ENCODE measurements at regions not wholly inside any gene's neighbourhood (a gene's known extent, or its start where the extent isn't known, plus 50 kb on each side); places are given as distances from the start of the nearest gene placed in this dataset.

DNA sequence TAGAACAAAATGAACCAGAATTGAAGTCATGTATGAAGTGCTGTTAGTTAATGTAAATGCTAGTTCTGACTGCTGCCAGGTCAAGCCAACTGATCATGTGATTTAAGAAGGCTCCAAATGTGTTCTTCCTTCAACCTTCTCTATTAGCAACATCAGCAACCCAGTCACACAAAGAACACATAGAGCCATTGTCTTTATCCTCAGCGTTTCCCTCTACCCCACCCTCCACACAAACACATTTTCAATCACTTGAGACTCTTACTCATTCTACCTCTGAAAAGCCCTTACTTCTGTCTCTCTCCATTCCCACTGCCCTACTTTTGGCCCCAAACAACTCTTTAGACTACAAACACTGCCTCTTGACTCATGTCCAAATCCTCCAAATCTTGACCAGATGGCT, 89.7 kb upstream of the KDR start:
- DNase-seq (ENCODE audit: low read depth), result no peak
- no peak overlapping the region for H3K4me3 ChIP-seq (ENCODE audit: low read depth, low read length)
- TF ChIP-seq POLR2A (IDR thresholded peaks at IDR 0.05; ENCODE audit: extremely low read depth, insufficient read length) (no peak), MYC (IDR thresholded peaks at IDR 0.05; ENCODE audit: low read depth, low read length) (no peak), CTCF (IDR thresholded peaks at IDR 0.05; ENCODE audit: low read depth, low read length) (no peak)
- TF ChIP-seq, protein P1, sequence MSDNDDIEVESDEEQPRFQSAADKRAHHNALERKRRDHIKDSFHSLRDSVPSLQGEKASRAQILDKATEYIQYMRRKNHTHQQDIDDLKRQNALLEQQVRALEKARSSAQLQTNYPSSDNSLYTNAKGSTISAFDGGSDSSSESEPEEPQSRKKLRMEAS (IDR thresholded peaks at IDR 0.05; ENCODE audit: low read depth, low read length), result no peak

DNA sequence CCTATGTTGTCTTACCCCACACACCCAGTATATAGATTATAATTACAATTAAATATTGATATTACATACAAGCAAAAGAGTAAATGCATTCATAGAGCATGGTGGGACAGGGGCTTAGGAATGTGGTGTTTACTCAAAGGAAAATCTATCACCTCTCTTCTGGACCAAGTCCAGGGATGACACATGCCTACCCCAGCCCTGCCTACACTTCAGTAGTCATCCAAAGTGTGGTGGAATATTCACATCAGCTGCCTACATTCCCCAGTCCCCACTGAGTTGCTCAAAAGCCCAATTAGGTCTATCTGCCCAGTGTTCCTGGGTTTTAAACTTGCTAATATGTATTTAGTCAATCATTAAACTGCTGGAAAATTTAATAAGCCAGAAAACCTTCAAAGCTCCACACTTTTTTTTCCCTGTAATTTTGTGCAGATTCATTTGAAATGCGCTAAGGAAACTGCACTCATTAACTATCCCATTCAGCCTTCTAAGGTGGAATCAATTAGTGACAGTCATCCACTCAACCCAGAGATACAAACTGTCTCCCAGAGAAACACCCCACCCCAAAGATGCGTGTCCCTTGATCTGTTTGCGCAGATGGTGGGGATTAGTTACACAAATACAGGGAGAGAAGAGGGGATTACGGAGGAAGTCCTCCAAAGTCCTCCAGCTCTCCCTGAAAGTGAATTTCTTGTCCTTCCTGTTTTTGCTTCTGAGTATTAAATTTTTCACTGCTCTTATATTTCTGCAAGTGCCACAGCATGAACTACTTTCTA, 91.7 kb upstream of the KDR start:
- TF ChIP-seq, protein P1 (IDR thresholded peaks at IDR 0.05; ENCODE audit: low read depth, low read length), result no peak
- no peak for DNase-seq (ENCODE audit: low read depth)
- H3K4me3 ChIP-seq (ENCODE audit: low read depth, low read length), result no peak overlapping the region

GRCh38 chr4:55218041-55218440, 92.6 kb upstream of the KDR start:
- no peak overlapping the region for H3K4me3 ChIP-seq (ENCODE audit: low read depth, low read length)
- TF ChIP-seq CTCF (IDR thresholded peaks at IDR 0.05; ENCODE audit: low read depth, low read length) (no peak), MYC (IDR thresholded peaks at IDR 0.05; ENCODE audit: low read depth, low read length) (no peak), POLR2A (IDR thresholded peaks at IDR 0.05; ENCODE audit: extremely low read depth, insufficient read length) (no peak)
- TF ChIP-seq, protein P1 (IDR thresholded peaks at IDR 0.05; ENCODE audit: low read depth, low read length), result no peak
- no peak for DNase-seq (ENCODE audit: low read depth)

GRCh38 chr4:55237839-55238238, 108.2 kb upstream of the SRD5A3 start:
- no peak overlapping the region for H3K4me3 ChIP-seq (ENCODE audit: low read depth, low read length)

DNA sequence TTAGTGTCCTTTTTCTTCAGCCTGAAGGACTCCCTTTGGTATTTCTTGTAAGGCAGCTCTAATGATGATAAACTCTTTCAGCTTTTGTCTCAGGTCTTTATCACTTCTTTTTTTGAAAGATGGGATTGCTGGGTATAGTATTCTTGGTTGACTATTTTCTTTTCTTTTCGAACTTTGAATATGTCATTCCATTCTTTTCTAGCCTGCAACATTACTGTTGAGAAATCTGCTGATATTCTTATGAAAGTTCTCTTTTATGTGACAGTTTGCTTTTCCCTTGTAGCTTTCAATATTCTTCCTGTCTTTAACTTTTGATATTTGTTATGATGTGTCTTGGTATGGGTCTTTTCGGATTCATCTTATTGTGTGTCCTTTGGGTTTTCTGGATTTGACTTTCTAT, 107.6 kb upstream of the SRD5A3 start:
- TF ChIP-seq CTCF (IDR thresholded peaks at IDR 0.05; ENCODE audit: low read depth, low read length) (no peak), POLR2A (IDR thresholded peaks at IDR 0.05; ENCODE audit: extremely low read depth, insufficient read length) (no peak), MYC (IDR thresholded peaks at IDR 0.05; ENCODE audit: low read depth, low read length) (no peak)
- TF ChIP-seq, protein P1 (IDR thresholded peaks at IDR 0.05; ENCODE audit: low read depth, low read length), result no peak
- H3K4me3 ChIP-seq (ENCODE audit: low read depth, low read length), result no peak overlapping the region
- DNase-seq (ENCODE audit: low read depth), result no peak

More at GRCh38 chr4:55237839-55238238, 108.2 kb upstream of the SRD5A3 start:
- TF ChIP-seq, protein P1 (IDR thresholded peaks at IDR 0.05; ENCODE audit: low read depth, low read length), result no peak
- TF ChIP-seq MYC (IDR thresholded peaks at IDR 0.05; ENCODE audit: low read depth, low read length) (no peak), POLR2A (IDR thresholded peaks at IDR 0.05; ENCODE audit: extremely low read depth, insufficient read length) (no peak), CTCF (IDR thresholded peaks at IDR 0.05; ENCODE audit: low read depth, low read length) (no peak)
- no peak for DNase-seq (ENCODE audit: low read depth)

DNA sequence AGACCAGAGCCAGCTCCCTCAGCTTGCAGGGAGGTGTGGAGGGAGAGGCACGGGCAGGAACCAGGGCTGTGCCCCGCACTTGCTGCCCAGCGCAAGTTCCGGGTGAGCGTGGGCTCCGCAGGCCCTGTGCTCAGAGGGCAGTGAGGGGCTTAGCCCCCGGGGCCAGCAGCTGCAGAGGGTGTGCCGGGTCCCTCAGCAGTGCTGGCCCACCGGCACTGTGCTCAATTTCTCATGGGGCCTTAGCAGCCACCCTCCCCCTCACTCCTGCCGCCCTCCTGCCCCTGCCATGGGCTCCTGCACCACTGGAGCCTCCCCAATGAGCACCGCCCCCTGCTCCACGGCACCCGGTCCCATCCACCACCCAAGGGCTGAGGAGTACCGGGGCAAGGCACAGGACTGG, 104.6 kb upstream of the SRD5A3 start:
- DNase-seq (ENCODE audit: low read depth), result no peak
- TF ChIP-seq CTCF (IDR thresholded peaks at IDR 0.05; ENCODE audit: low read depth, low read length), result no peak
- no peak for TF ChIP-seq POLR2A (IDR thresholded peaks at IDR 0.05; ENCODE audit: extremely low read depth, insufficient read length)
- TF ChIP-seq MYC (IDR thresholded peaks at IDR 0.05; ENCODE audit: low read depth, low read length), result no peak
- TF ChIP-seq, protein P1 (IDR thresholded peaks at IDR 0.05; ENCODE audit: low read depth, low read length), result no peak
- H3K4me3 ChIP-seq (ENCODE audit: low read depth, low read length), result no peak overlapping the region

Measured in NB4 (cell line).